Gastroesophageal sphincter (tissue), 3 donors: ENCODE measurements at regions not wholly inside any gene's neighbourhood (a gene's known extent, or its start where the extent isn't known, plus 50 kb on each side); places are given as distances from the start of the nearest gene placed in this dataset.

ENCODE experiments used
- CTCF ChIP-seq, 4 experiments: fragments of 200-600 bp in 2 of 4; fragments of 450-650 bp in 2 of 4; sonication (generic) in 1 of 4; IDR thresholded peaks; one replicate each; pipeline ENCODE4 v1.5.1; 2017 to 2019; ENCODE audit warnings: antibody characterized with exemption in 4 of 4, mild to moderate bottlenecking in 2 of 4, moderate library complexity in 2 of 4
- POLR2A ChIP-seq, 2 donors: fragments of 450-650 bp; IDR thresholded peaks; one replicate each; pipeline ENCODE4 v1.6.1; 2017; ENCODE audit warnings: antibody characterized with exemption in 2 of 2, mild to moderate bottlenecking in 2 of 2, moderate library complexity in 1 of 2

GRCh38 chr4:137950286-137950685, 291.9 kb downstream of the SLC7A11 start:
- TF ChIP-seq POLR2A (IDR thresholded peaks at IDR 0.05), result no peak
- TF ChIP-seq CTCF (IDR thresholded peaks at IDR 0.05), result no peak
